HG03520 (cell line): ENCODE measurements at regions not wholly inside any gene's neighbourhood (a gene's known extent, or its start where the extent isn't known, plus 50 kb on each side); places are given as distances from the start of the nearest gene placed in this dataset.

Experiments
- ATAC-seq: cut with Tn5 transposase; IDR thresholded peaks from one replicate; pipeline ENCODE4 v1.9.1; 2021; ENCODE audit warnings: mild to moderate bottlenecking, moderate library complexity; ENCODE audit not compliant: unreplicated experiment

- ATAC-seq = no peak
These were observed 514.2 kb upstream of the DIPK2B start for GRCh38 chrX:45714866-45715265.

GRCh38 chrX:45712067-45712466 lies 511.4 kb upstream of the DIPK2B start:
- no peak for ATAC-seq

GRCh38 chrX:45711231-45711630 lies 510.6 kb upstream of the DIPK2B start:
- no peak for ATAC-seq

- peak; percentile 75 for ATAC-seq
These were observed 509.6 kb upstream of the DIPK2B start for GRCh38 chrX:45710081-45710801.

GRCh38 chrX:45709381-45709780 lies 508.7 kb upstream of the DIPK2B start:
- no peak for ATAC-seq

DNA sequence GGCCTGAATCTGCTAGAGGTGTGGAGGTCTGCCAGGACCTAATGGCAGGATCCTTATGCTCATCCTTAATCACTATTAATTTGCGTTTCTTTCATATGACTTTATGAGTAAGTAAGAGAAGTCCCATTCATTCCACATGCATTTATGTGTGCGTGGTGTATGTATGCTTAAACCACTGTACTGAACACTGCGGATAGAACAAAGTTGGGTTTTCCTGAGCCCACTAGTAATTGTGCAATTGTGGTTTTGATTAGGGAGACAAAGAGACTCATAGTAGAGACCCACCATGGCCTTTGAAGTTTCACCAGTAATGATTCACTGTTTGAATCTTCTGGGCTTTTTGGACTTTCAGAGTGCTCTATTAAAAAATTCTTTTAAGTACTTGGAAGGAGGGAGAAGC lies 498.5 kb upstream of the DIPK2B start:
- no peak for ATAC-seq

GRCh38 chrX:45697591-45697990 lies 496.9 kb upstream of the DIPK2B start:
- ATAC-seq = no peak

- ATAC-seq = no peak
These were observed 496.1 kb upstream of the DIPK2B start for GRCh38 chrX:45696736-45697135.

DNA sequence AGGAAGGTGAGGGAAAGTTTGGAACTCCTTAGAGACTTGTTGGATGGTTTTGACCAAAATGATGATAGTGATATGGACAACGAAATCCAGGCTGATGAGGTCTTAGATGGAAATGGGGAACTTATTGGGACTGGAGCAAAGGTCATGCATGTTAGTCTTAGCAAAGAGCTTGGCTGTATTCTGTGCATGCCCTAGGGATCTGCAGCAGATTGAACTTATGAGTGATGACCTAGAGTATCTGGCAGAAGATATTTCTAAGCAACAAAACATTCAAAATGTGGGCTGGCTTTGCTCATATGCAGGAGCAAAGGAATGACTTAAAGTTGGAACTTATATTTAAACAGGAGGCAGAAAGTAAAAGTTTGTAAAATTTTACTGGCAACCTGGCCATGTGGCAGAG lies 489.3 kb upstream of the DIPK2B start:
- no peak for ATAC-seq

DNA sequence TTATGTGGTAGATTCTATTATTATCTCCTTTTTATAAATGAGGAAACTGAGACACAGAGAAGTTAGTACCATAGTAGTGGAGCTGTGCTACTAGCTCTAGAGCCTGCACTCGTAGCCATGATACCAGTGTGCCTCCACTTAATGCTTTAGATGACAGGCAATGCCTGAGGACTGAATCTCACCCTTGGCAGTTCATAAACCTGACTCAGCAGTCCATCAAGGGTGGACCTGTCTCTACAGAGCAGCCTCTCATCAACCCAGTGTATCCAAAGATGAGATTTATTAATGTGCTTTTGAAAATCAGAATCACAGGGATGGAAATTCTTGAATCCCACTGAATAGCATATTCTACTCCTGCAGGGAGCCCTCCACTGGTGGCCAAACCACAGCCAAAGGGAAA lies 483.2 kb upstream of the DIPK2B start:
- no peak for ATAC-seq

- ATAC-seq = no peak
These were observed 481.2 kb upstream of the DIPK2B start for GRCh38 chrX:45681891-45682290.

- ATAC-seq = no peak
These were observed 469.2 kb upstream of the DIPK2B start for GRCh38 chrX:45669715-45670340.

DNA sequence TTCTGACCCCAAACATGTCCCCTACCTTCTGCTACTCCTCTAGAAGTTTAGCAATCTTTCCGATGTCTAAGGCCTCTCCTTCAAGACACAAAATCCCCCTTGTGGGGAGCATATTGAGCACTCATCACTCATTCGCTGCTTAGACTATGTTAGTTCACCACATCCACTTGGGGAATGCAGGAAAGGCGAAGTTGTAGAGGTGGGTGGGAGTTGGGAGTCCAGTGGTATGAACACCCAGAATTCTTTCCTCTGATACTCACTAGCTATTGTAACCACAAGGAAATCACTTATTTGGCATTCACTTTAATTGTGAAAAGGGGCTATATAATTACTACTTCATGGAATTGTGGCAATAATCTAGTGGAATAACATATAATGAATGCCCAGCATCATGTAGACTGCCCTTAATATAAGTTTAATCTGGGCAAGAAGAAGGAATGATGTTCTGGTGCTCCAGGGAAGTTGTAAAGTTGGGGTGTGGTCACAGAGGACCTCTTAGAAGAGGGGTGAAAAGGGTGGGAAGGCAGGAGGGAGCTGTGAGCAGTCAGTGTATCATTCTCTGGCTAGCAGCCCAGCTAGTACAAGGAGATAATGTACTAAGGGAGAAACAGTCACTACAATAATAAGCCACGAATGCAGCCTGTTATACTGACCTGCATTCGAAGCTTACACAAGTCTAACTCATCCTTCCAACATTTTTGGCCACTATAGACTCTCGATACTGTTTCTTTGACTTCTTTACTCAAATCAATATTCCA lies 468.2 kb upstream of the DIPK2B start:
- ATAC-seq = no peak

DNA sequence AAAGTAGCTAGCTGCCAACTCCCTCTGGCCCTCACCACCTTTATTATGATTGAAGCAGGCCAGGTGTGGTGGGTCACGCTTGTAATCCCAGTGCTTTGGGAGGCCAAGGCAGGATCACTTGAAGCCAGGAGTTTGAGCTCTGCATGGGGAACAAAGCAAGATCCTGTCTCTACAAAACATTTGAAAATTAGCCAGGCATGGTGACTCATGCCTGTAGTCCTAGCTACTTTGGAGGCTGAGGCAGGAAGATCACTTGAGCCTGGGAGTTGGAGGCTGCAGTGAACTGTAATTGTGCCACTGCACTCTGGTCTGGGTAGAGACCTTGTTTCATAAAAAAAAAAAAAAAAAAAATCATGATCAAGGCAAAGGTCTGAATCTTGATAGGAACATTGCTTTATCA lies 467.0 kb upstream of the DIPK2B start:
- ATAC-seq = no peak

DNA sequence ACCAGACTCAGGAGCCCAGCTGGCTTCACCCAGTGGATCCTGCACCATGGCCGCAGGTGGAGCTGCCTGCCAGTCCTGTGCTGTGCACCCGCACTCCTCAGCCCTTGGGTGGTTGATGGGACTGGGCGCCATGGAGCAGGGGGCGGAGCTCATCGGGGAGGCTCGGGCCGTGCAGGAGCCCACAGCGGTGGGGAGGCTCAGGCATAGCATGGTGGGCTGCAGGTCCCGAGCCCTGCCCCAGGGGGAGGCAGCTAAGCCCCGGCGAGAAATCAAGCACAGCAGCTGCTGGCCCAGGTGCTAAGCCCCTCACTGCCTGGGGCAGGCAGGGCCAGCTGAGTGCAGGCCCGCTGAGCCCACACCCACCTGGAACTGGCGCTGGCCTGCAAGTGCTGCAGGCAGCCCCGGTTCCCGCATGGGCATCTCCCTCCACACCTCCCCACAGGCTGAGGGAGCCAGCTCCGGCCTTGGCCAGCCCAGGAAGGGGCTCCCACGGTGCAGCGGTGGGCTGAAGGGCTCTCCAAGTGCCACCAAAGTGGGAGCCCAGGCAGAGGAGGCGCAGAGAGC lies 464.1 kb upstream of the DIPK2B start:
- no peak for ATAC-seq

GRCh38 chrX:45660477-45660876 lies 459.8 kb upstream of the DIPK2B start:
- ATAC-seq = no peak

GRCh38 chrX:45633419-45633818 lies 432.7 kb upstream of the DIPK2B start:
- no peak for ATAC-seq

GRCh38 chrX:45632506-45632905 lies 431.8 kb upstream of the DIPK2B start:
- ATAC-seq = no peak

DNA sequence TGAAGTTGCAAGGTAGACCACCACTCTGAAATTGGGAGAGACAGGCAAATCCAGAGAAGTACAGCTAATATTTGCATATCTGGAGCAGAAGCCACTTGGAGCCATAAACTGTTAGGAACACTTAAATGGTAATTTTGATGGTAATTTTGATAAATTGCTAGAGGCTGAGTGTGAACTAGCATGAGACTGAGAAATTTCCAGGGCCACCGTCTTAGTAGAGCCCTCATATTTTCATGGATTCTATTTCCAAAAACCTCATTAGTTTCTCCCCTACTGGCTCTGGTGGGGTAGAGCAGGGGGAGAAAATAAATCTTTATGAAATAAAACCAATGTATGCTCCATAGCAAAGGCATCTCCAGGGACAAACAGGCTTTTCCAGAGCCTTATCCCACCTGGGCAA lies 429.4 kb upstream of the DIPK2B start:
- ATAC-seq = no peak

GRCh38 chrX:45628041-45628440 lies 427.4 kb upstream of the DIPK2B start:
- no peak for ATAC-seq

DNA sequence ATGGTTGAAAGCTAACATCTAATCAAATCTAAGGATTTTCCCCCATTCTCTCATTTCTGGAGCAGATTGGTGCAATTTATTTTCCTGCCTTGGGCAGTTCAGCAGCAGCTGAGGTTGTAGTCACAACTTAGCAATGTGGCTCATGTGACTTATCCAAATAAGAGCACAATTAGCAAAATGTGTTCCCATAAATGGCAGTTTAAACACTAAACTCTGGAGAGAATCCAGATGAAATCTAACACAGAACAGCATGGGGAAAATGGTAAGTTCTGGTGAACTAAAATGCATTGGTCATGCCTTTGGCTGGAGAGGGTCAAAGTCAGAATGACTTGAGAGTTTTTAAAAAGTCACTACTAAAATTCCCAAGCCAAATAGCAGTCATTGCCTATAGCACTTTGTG lies 422.6 kb upstream of the DIPK2B start:
- ATAC-seq = no peak

GRCh38 chrX:45622538-45622937 lies 421.9 kb upstream of the DIPK2B start:
- ATAC-seq = no peak
